ENCODE measurements at regions not wholly inside any gene's neighbourhood (a gene's known extent, or its start where the extent isn't known, plus 50 kb on each side); places are given as distances from the start of the nearest gene placed in this dataset.

- Histone ChIP-seq H3K27ac (ENCODE audit: insufficient read depth, low read length, poor library complexity, severe bottlenecking) (no peak overlapping the region), H3K9me3 (ENCODE audit: control insufficient read depth in 2 of 2, low read length in 2 of 2) (peaks cover 5 to 18% of the 10 kb centered on the region in 2 experiments), H3K36me3 (ENCODE audit: control insufficient read depth, insufficient read depth, low read length) (no peaks in the 10 kb centered on the region), H3K4me1 (ENCODE audit: control insufficient read depth, insufficient read depth, low read length, poor library complexity, severe bottlenecking) (no peaks in the 10 kb centered on the region), H3K27me3 (ENCODE audit: control insufficient read depth, insufficient read depth, low read length) (no peaks in the 10 kb centered on the region), H3K4me3 (ENCODE audit: low read depth, low read length) (no peak overlapping the region)
- Mint-ChIP-seq H3K36me3 (no peaks in the 10 kb centered on the region), H3K9me3 (peaks cover 1 to 27% (median 7%) of the 10 kb centered on the region in 7 donors), H3K4me3 (no peak overlapping the region), H3K27ac (no peak overlapping the region), H3K27me3 (no peaks in the 10 kb centered on the region), H3K4me1 (no peaks in the 10 kb centered on the region)
- no peak for ATAC-seq (ENCODE audit: low read depth in 2 of 2)
- DNase-seq, result no peak
These were observed 138.1 kb upstream of the BMP4 start for GRCh38 chr14:54094765-54095164.

DNA sequence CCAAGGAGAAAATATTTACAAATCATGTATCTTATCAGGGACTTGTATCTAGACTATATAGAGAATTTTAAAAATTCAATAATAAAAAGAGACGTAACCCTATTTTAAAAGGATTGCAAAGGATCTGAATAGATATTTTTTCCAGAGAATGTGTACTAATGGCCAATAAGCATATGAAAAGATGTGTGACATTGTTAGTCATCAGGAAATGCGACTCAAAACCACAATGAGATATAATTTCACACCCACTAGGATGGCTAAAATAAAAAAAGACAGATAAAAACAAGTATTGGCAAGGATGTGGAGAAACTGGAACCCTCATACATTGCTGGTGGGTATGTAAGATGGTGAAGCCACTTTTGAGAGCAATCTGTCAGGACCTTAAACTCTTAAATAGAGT lies 141.9 kb upstream of the BMP4 start:
- Histone ChIP-seq H3K36me3 (ENCODE audit: control insufficient read depth, insufficient read depth, low read length) (no peaks in the 10 kb centered on the region), H3K27me3 (ENCODE audit: control insufficient read depth, insufficient read depth, low read length) (no peaks in the 10 kb centered on the region), H3K27ac (ENCODE audit: insufficient read depth, low read length, poor library complexity, severe bottlenecking) (no peak overlapping the region), H3K4me1 (ENCODE audit: control insufficient read depth, insufficient read depth, low read length, poor library complexity, severe bottlenecking) (no peaks in the 10 kb centered on the region), H3K4me3 (ENCODE audit: low read depth, low read length) (no peak overlapping the region), H3K9me3 (ENCODE audit: control insufficient read depth in 2 of 2, low read length in 2 of 2) (peaks cover 5 to 15% of the 10 kb centered on the region in 2 experiments)
- H3K4me3 Mint-ChIP-seq, result no peak overlapping the region
- peaks cover 0 to 18% (median 5%) of the 10 kb centered on the region in 7 donors for H3K9me3 Mint-ChIP-seq
- H3K4me1 Mint-ChIP-seq, result no peaks in the 10 kb centered on the region
- H3K27ac Mint-ChIP-seq, result no peak overlapping the region
- ATAC-seq (ENCODE audit: low read depth in 2 of 2) (no peak), DNase-seq (no peak)
- H3K36me3 Mint-ChIP-seq, result no peaks in the 10 kb centered on the region
- no peaks in the 10 kb centered on the region for H3K27me3 Mint-ChIP-seq

- no peak overlapping the region for H3K4me3 ChIP-seq (ENCODE audit: low read depth, low read length)
- H3K27me3 Mint-ChIP-seq, result no peaks in the 10 kb centered on the region
- peaks cover 0 to 2% (median 0%) of the 10 kb centered on the region in 7 donors for H3K9me3 Mint-ChIP-seq
- no peak overlapping the region for H3K27ac Mint-ChIP-seq
- no peaks in the 10 kb centered on the region for H3K4me1 Mint-ChIP-seq
- DNase-seq (no peak), ATAC-seq (ENCODE audit: low read depth in 2 of 2) (no peak)
- no peaks in the 10 kb centered on the region for H3K9me3 ChIP-seq (ENCODE audit: control insufficient read depth in 2 of 2, low read length in 2 of 2)
- H3K36me3 ChIP-seq (ENCODE audit: control insufficient read depth, insufficient read depth, low read length), result no peaks in the 10 kb centered on the region
- no peak overlapping the region for H3K4me3 Mint-ChIP-seq
- H3K27ac ChIP-seq (ENCODE audit: insufficient read depth, low read length, poor library complexity, severe bottlenecking), result no peak overlapping the region
- H3K4me1 ChIP-seq (ENCODE audit: control insufficient read depth, insufficient read depth, low read length, poor library complexity, severe bottlenecking), result no peaks in the 10 kb centered on the region
- H3K36me3 Mint-ChIP-seq, result no peaks in the 10 kb centered on the region
- H3K27me3 ChIP-seq (ENCODE audit: control insufficient read depth, insufficient read depth, low read length), result no peaks in the 10 kb centered on the region
These were observed 145.4 kb upstream of the BMP4 start for GRCh38 chr14:54102051-54102456.

DNA sequence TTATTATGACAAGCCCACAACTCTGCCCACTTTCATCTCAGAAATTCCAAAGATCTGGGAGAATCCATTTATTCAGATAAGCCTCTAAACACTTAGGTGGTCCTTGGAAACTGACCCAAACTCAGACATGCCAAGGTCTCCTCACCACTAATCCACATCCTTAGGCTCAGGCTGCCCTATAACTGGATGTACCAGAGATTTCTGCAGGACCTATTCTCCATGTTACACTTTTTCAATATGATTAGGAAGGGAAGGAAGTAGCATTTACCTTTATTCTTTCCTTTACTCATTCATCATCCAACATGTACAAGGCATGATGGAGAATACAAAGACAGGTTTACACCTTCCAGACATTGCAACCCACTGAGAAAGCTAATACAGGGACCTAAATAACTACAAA lies 145.9 kb upstream of the BMP4 start:
- H3K27ac ChIP-seq (ENCODE audit: insufficient read depth, low read length, poor library complexity, severe bottlenecking), result no peak overlapping the region
- no peaks in the 10 kb centered on the region for H3K27me3 Mint-ChIP-seq

GRCh38 chr14:54104601-54105145 lies 148.0 kb upstream of the BMP4 start:
- H3K4me1 ChIP-seq (ENCODE audit: control insufficient read depth, insufficient read depth, low read length, poor library complexity, severe bottlenecking), result no peaks in the 10 kb centered on the region
- peaks cover 0 to 2% (median 0%) of the 10 kb centered on the region in 7 donors for H3K9me3 Mint-ChIP-seq
- DNase-seq, result no peak
- H3K27ac ChIP-seq (ENCODE audit: insufficient read depth, low read length, poor library complexity, severe bottlenecking), result no peak overlapping the region
- no peak overlapping the region for H3K4me3 Mint-ChIP-seq
- H3K4me3 ChIP-seq (ENCODE audit: low read depth, low read length), result no peak overlapping the region
- H3K27ac Mint-ChIP-seq, result no peak overlapping the region
- H3K9me3 ChIP-seq (ENCODE audit: control insufficient read depth in 2 of 2, low read length in 2 of 2), result no peaks in the 10 kb centered on the region
- H3K4me1 Mint-ChIP-seq, result no peaks in the 10 kb centered on the region
- no peak for ATAC-seq (ENCODE audit: low read depth in 2 of 2)
- no peaks in the 10 kb centered on the region for H3K36me3 Mint-ChIP-seq
- H3K27me3 Mint-ChIP-seq, result no peaks in the 10 kb centered on the region
- H3K36me3 ChIP-seq (ENCODE audit: control insufficient read depth, insufficient read depth, low read length), result no peaks in the 10 kb centered on the region
- H3K27me3 ChIP-seq (ENCODE audit: control insufficient read depth, insufficient read depth, low read length), result no peaks in the 10 kb centered on the region

More for the DNA sequence above, 145.9 kb upstream of the BMP4 start:
- Mint-ChIP-seq H3K4me3 (no peak overlapping the region), H3K9me3 (peaks cover 0 to 2% (median 0%) of the 10 kb centered on the region in 7 donors), H3K27ac (no peak overlapping the region), H3K4me1 (no peaks in the 10 kb centered on the region), H3K36me3 (no peaks in the 10 kb centered on the region)
- no peak overlapping the region for H3K4me3 ChIP-seq (ENCODE audit: low read depth, low read length)
- no peaks in the 10 kb centered on the region for H3K36me3 ChIP-seq (ENCODE audit: control insufficient read depth, insufficient read depth, low read length)
- no peak for ATAC-seq (ENCODE audit: low read depth in 2 of 2)
- H3K9me3 ChIP-seq (ENCODE audit: control insufficient read depth in 2 of 2, low read length in 2 of 2), result no peaks in the 10 kb centered on the region
- H3K27me3 ChIP-seq (ENCODE audit: control insufficient read depth, insufficient read depth, low read length), result no peaks in the 10 kb centered on the region
- no peak for DNase-seq
- no peaks in the 10 kb centered on the region for H3K4me1 ChIP-seq (ENCODE audit: control insufficient read depth, insufficient read depth, low read length, poor library complexity, severe bottlenecking)

DNA sequence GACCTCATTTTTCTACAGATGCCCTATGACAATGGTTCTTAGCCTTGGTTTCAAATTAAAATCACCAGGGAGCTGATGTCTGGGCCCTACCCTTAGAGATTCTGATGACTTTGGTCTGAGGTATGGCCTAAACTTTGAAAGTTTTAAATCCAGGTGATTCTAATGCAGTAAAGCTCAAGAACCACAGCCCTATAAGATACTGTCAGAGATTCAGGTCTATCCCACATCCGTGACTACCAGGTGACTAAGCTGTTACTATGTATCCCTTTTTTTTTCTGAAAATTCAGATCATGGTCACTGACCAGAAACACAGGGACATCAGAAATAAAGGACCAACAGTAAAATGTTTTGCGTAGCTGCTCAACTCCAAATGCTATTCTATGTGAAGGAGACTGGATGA lies 148.8 kb upstream of the BMP4 start:
- Mint-ChIP-seq H3K27ac (no peak overlapping the region), H3K4me3 (no peak overlapping the region), H3K4me1 (no peaks in the 10 kb centered on the region), H3K36me3 (no peaks in the 10 kb centered on the region), H3K9me3 (peaks cover 0 to 2% (median 0%) of the 10 kb centered on the region in 7 donors), H3K27me3 (no peaks in the 10 kb centered on the region)
- Histone ChIP-seq H3K36me3 (ENCODE audit: control insufficient read depth, insufficient read depth, low read length) (no peaks in the 10 kb centered on the region), H3K27me3 (ENCODE audit: control insufficient read depth, insufficient read depth, low read length) (no peaks in the 10 kb centered on the region), H3K9me3 (ENCODE audit: control insufficient read depth in 2 of 2, low read length in 2 of 2) (no peaks in the 10 kb centered on the region), H3K27ac (ENCODE audit: insufficient read depth, low read length, poor library complexity, severe bottlenecking) (no peak overlapping the region), H3K4me3 (ENCODE audit: low read depth, low read length) (no peak overlapping the region), H3K4me1 (ENCODE audit: control insufficient read depth, insufficient read depth, low read length, poor library complexity, severe bottlenecking) (no peaks in the 10 kb centered on the region)
- DNase-seq (no peak), ATAC-seq (ENCODE audit: low read depth in 2 of 2) (no peak)

- H3K27me3 Mint-ChIP-seq, result no peaks in the 10 kb centered on the region
- Histone ChIP-seq H3K36me3 (ENCODE audit: control insufficient read depth, insufficient read depth, low read length) (no peaks in the 10 kb centered on the region), H3K27me3 (ENCODE audit: control insufficient read depth, insufficient read depth, low read length) (no peaks in the 10 kb centered on the region), H3K4me1 (ENCODE audit: control insufficient read depth, insufficient read depth, low read length, poor library complexity, severe bottlenecking) (no peaks in the 10 kb centered on the region), H3K27ac (ENCODE audit: insufficient read depth, low read length, poor library complexity, severe bottlenecking) (no peak overlapping the region), H3K4me3 (ENCODE audit: low read depth, low read length) (no peak overlapping the region), H3K9me3 (ENCODE audit: control insufficient read depth in 2 of 2, low read length in 2 of 2) (no peaks in the 10 kb centered on the region)
- no peak overlapping the region for H3K27ac Mint-ChIP-seq
- ATAC-seq (ENCODE audit: low read depth in 2 of 2) (no peak), DNase-seq (no peak)
- H3K9me3 Mint-ChIP-seq, result peaks cover 0 to 2% (median 0%) of the 10 kb centered on the region in 7 donors
- H3K4me3 Mint-ChIP-seq, result no peak overlapping the region
- no peaks in the 10 kb centered on the region for H3K36me3 Mint-ChIP-seq
- H3K4me1 Mint-ChIP-seq, result no peaks in the 10 kb centered on the region
These were observed 149.3 kb upstream of the BMP4 start for GRCh38 chr14:54105898-54106297.

DNA sequence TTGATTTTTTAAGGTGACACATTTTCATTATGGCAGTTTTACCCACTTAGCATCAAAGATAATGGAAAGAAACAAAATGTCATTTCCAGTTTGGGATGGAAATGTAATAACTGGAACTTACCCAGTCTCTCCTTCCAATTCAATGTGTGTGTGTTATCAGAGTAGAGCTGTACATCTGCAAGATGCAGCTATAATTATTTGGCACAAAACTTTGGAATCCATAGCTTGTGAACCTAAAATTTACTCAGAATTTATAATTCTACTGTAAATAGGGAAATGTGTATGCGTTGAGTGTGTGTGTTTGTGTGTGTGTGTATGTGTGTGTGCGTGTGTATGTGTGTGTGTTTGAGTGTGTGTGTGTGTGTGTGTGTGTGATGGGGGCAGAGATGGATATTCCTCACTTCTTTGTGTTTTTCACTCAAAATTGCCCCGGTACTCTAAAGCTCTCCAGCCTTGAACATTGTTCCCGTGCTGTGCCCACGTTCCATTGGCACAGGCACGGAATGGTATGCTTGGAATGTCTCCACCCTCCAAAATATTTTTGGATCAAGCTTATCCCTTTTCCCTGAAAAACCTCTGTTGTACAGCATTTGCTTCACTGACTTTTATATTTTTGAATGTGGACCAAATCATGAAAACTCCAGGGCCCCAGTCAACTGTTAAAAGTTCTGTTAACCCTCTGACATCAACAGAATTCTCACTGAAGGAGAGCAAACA lies 150.2 kb upstream of the BMP4 start:
- DNase-seq (no peak), ATAC-seq (ENCODE audit: low read depth in 2 of 2) (no peak)
- Mint-ChIP-seq H3K4me1 (no peaks in the 10 kb centered on the region), H3K9me3 (peaks cover 0 to 2% (median 0%) of the 10 kb centered on the region in 7 donors), H3K4me3 (no peak overlapping the region), H3K27me3 (no peaks in the 10 kb centered on the region), H3K27ac (no peak overlapping the region), H3K36me3 (no peaks in the 10 kb centered on the region)
- H3K27me3 ChIP-seq (ENCODE audit: control insufficient read depth, insufficient read depth, low read length), result no peaks in the 10 kb centered on the region
- H3K9me3 ChIP-seq (ENCODE audit: control insufficient read depth in 2 of 2, low read length in 2 of 2), result no peaks in the 10 kb centered on the region
- no peaks in the 10 kb centered on the region for H3K4me1 ChIP-seq (ENCODE audit: control insufficient read depth, insufficient read depth, low read length, poor library complexity, severe bottlenecking)
- no peak overlapping the region for H3K27ac ChIP-seq (ENCODE audit: insufficient read depth, low read length, poor library complexity, severe bottlenecking)
- H3K36me3 ChIP-seq (ENCODE audit: control insufficient read depth, insufficient read depth, low read length), result no peaks in the 10 kb centered on the region
- no peak overlapping the region for H3K4me3 ChIP-seq (ENCODE audit: low read depth, low read length)
